ENCODE measurements at regions not wholly inside any gene's neighbourhood (a gene's known extent, or its start where the extent isn't known, plus 50 kb on each side); places are given as distances from the start of the nearest gene placed in this dataset.

- TF ChIP-seq CTCF (IDR thresholded peaks at IDR 0.05; ENCODE audit: control insufficient read depth, extremely low read depth, insufficient read depth) = no peak
- no peak for DNase-seq (ENCODE audit: low read depth)
- no peak overlapping the region for H3K4me3 ChIP-seq (ENCODE audit: low read depth, low read length)
These were observed 200.1 kb upstream of the TMTC1 start for GRCh38 chr12:29983851-29984250.

GRCh38 chr12:29980304-29980703, 196.6 kb upstream of the TMTC1 start:
- H3K4me3 ChIP-seq (ENCODE audit: low read depth, low read length) = no peak overlapping the region
- no peak for DNase-seq (ENCODE audit: low read depth)
- no peak for TF ChIP-seq CTCF (IDR thresholded peaks at IDR 0.05; ENCODE audit: control insufficient read depth, extremely low read depth, insufficient read depth)

- no peak for DNase-seq (ENCODE audit: low read depth)
- no peak for TF ChIP-seq CTCF (IDR thresholded peaks at IDR 0.05; ENCODE audit: control insufficient read depth, extremely low read depth, insufficient read depth)
These were observed 187.7 kb upstream of the TMTC1 start for GRCh38 chr12:29971446-29971845.

GRCh38 chr12:29970501-29970900, 186.8 kb upstream of the TMTC1 start:
- TF ChIP-seq CTCF (IDR thresholded peaks at IDR 0.05; ENCODE audit: control insufficient read depth, extremely low read depth, insufficient read depth) = no peak
- DNase-seq (ENCODE audit: low read depth) = no peak
- no peak overlapping the region for H3K4me3 ChIP-seq (ENCODE audit: low read depth, low read length)

More at GRCh38 chr12:29971446-29971845, 187.7 kb upstream of the TMTC1 start:
- no peak overlapping the region for H3K4me3 ChIP-seq (ENCODE audit: low read depth, low read length)

- TF ChIP-seq CTCF (IDR thresholded peaks at IDR 0.05; ENCODE audit: control insufficient read depth, extremely low read depth, insufficient read depth) = no peak
- no peak for DNase-seq (ENCODE audit: low read depth)
- H3K4me3 ChIP-seq (ENCODE audit: low read depth, low read length) = no peak overlapping the region
These were observed 178.7 kb upstream of the TMTC1 start for GRCh38 chr12:29962276-29963035.

- no peak for TF ChIP-seq CTCF (IDR thresholded peaks at IDR 0.05; ENCODE audit: control insufficient read depth, extremely low read depth, insufficient read depth)
- H3K4me3 ChIP-seq (ENCODE audit: low read depth, low read length) = no peak overlapping the region
- DNase-seq (ENCODE audit: low read depth) = no peak
These were observed 177.5 kb upstream of the TMTC1 start for GRCh38 chr12:29961231-29961630.

- no peak for TF ChIP-seq CTCF (IDR thresholded peaks at IDR 0.05; ENCODE audit: control insufficient read depth, extremely low read depth, insufficient read depth)
- no peak overlapping the region for H3K4me3 ChIP-seq (ENCODE audit: low read depth, low read length)
- no peak for DNase-seq (ENCODE audit: low read depth)
These were observed 176.4 kb upstream of the TMTC1 start for GRCh38 chr12:29960122-29960521.

All from LNCaP clone FGC (cell line).